NCI-H1092 treated with DMSO at 0.1 percent for 48 hours (cell line): ENCODE measurements at regions not wholly inside any gene's neighbourhood (a gene's known extent, or its start where the extent isn't known, plus 50 kb on each side); places are given as distances from the start of the nearest gene placed in this dataset.

Experiments used
- DNase-seq: peaks from one replicate; lab custom pipeline; 2025; lab: John Stamatoyannopoulos, UW

DNA sequence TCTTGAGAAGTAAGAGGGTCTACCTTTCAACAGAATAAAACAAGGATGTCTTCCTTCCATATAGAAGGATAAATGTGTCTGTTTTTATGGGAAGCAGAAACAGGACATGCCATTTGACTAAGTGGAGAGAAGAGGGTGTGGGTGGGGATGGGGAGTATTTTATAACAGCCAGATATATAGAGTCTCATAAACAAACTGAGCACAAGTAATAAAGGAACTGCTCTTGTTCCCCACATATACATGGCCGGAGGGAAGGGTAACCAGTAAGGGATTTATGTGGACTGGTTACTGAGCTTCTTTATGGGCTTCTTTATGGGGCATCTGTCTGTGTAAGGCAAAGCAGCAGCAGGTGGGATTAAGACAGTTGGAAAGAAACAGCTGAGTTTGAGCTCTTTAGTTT lies 558.1 kb downstream of the REEP3 start:
- DNase-seq, result no peak

DNA sequence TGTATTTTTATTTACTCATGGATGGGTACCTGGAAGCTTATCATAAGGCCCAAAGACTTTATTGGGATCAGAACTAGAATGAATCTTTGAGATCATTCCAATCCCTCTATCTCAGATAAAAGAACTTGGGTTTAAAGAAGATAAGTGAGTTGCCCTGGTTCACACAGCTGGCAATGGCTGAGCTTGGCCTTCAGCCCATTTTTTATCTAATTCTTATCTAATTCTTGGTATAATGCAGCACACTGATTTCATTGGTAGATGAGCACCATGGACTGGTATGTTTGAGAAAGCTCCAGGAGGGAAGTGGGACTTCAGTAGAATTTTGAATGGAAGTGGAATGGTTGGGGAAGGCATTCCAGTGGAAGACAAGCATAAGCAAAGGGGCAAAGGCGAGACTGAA lies 558.9 kb downstream of the REEP3 start:
- DNase-seq, result no peak

DNA sequence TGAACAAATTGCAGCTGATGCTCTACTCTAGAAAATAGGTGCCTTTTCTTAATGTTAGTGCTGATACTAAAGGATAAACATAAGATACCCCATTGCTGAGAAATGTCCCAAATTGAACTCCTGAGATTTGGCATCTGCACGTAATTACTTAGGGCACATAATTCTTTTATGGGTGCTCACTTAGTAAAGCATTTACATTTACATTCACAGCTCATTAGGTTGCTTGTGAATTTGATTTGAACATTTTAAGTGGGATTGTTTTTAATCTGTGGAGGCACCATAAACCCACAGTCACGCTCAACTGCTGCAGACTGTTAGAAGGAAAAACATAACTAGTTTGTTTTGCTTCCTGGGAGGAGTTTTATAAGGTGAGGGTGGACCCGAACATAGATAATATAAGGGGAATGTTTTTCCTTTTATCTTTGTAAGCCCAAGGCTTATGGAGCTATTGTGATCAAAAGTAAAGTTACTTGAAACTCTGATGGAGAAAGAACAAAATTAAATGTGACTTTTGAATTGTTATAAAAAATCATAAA lies 560.8 kb downstream of the REEP3 start:
- no peak for DNase-seq

DNA sequence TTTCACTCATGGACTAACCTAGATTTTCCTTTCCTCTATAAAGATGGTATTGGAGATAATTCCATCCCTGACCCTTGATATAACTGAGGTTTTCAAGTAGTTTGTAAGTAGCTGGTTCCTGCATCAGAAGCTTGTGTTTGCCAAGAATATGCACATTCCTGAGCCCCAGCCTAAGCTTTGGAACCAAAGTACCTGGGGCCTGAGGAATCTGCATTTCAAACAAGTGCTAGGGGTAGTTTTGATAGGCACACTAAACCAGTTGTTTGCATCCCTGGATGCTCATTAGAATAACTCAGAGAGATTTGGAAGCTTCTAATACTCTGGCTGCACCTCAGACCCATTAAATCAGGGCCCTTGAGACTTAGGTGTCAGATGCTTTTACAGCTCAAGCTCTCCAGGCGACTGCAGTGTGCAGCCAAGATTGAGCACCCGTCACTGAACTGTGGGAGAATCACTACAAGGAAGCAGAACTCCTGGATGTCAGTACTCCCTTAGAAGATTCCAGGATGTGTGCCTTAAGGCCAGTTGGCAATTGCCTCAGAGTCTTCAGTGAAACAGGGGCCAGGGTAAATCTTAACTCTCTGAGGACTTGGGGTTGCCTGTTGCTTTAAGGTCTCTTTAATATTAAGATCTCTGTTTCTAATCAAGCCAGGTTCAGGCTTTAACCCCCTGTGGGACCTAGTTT lies 565.0 kb downstream of the REEP3 start:
- DNase-seq, result no peak

DNA sequence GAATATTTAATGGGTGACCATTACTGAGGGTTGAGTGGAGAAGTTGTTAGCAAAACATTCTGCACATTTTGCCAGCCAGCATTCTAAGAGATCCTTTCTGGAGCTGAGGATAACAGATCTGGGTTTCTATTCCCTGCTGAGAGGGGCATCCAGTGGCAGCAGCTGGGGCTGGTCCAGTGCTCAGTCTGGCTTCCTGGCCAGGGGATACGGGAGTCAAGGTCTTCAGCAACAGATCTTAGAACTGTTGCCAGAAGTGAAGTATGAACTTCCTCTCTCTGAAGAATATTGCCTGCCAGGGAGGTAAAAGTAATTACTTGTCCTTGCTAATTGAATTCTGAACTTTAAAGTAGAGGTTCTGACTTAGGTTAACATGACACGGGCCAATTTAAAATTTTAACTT lies 568.4 kb downstream of the REEP3 start:
- no peak for DNase-seq

DNA sequence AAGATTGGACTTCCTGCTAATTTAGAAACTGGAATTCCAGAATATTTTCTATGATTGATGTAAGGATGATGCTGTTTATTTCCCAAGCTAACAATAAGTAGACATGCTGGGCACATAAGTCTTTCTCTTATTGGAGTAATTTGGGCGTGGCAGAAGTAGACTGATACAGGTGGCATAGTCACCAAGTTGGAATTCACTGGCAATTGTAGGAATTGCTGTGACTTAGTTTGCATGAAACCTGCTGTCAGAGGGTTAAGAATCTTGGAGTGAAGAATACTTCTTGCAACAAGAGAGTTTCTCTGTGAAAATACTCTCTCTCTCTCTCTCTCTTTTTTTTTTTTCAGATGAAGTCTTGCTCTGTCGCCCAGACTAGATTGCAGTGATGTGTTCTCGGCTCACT lies 569.7 kb downstream of the REEP3 start:
- DNase-seq, result no peak

DNA sequence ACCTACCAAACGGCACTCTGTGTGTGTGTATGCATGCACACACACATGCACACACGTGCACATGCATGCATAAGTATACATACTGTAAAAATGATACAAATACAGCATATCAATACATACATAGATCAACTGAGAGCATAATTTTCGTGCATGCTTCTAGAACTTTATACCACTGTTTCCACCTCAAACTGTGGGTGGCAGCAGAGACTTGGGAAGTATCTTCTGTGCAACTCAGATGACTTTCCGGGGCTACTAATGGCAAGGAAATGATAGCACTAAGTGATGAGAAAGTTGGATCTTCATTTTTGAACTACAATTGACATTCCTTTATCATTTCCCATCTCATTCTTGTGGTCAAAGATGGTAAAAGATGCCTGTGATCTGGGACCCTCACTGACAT lies 570.7 kb downstream of the REEP3 start:
- no peak for DNase-seq

DNA sequence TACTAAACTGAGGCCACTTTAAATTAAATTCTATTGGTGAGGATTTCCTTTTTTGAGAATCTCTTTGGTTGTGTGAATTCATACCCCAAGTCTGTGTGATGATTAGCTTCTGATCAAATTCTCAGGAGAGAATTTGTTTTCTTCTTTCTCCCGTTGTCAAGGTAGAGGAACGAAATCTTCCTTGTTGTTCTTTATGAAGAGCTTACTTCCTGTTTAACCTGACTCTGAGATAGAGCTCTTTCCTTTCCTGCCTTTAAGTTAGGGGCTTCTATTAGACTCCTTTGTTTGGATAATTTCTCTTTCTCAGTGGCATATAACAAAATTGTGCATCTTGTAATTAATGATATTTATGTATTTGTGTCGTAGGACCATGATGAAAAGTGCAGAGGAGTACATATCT lies 572.1 kb downstream of the REEP3 start:
- no peak for DNase-seq

DNA sequence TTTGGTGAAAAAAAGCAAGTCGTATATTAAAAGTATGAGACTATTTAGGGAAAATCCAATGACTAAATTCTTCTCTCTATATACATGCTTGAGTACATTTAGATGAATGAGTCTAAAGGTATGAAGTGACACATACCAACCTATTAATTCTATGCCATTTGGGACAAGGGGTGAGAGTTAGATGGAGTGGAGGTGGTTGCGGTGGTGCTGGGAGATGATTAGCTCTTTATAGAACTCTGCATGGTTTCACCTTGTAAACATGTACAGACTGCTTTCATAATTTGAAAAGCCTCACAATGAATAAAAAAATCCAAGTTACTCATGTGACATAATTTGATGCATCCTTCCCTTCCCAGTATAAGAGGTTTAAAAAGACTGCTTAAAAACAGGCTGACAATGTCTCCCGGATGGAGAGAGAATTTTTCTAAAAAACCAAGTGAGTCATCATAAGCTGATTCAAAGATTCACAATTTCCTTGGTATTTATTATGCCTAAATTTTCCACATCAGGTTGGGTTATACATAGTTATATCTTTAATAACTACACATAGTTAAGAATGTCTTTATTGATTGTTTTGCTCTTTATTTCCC lies 572.8 kb downstream of the REEP3 start:
- no peak for DNase-seq

DNA sequence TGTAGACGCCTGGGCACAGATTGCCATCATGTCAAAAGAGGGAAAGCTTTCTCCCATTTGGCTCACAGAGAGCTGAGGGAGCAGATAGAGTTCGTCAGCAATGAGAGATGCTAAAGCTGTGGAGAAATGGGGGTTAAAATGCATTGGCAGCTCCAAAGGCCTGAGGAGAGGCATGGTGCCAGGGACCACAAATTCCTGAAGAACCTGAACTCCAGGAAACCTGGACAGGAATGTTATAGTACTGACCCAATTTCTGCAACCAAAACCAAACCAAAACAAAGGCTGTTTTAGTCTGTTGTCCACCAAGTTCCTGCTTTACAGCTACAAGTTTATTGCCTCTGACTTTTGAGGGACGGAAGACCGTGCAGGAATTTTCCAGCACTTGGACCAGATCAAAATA lies 575.7 kb downstream of the REEP3 start:
- DNase-seq, result no peak

DNA sequence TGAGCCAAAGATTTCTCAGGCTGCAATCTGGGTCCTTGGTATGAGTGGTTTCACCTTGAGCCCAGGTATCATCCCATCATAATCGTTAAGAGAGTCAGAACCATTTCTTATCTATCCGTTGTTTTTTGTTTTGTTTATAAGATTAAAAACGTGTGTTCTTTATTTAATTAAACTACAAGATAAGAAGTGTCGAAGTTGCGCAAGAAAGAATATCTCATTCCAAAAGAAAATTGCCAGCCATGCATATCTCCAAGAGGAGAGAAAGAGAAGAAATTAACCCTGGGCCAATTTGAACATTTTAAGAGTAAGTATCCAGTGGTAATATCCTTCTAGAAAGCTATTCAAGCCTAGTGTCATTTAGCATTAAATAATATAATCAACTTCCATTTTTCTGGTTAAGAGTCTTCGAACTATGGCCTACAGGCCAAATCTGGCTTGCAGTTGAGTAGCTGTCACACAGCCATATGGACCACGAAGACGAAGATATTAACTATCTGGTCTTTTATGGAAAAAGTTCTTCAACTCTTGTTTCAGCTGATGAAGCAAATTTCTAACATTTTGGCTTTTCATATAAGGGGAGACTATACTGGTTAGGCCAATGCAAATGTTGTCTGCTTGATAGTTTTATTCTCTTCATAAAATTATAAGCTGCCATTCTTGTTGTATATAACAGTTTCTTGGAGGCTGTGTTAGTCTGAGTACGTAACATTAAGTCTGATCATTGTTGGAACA lies 576.4 kb downstream of the REEP3 start:
- DNase-seq, result no peak

DNA sequence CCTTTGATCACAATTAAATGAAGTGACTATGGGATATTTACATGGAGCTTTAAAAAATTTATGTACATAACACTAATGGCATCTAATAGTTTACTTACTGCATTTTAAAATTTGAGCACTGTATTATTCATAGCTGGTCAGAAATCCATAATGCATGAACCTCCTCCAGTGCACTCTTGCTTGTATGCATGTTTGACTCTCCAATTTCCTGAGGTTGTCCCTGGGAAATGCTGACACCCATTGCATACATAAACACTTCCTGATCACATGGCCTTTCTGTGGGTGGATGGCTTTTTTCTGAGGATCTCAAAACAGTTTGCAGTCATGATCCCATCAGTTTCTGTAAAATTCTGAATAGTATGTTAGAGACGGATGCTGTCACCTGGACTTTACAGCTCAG lies 577.8 kb downstream of the REEP3 start:
- no peak for DNase-seq

DNA sequence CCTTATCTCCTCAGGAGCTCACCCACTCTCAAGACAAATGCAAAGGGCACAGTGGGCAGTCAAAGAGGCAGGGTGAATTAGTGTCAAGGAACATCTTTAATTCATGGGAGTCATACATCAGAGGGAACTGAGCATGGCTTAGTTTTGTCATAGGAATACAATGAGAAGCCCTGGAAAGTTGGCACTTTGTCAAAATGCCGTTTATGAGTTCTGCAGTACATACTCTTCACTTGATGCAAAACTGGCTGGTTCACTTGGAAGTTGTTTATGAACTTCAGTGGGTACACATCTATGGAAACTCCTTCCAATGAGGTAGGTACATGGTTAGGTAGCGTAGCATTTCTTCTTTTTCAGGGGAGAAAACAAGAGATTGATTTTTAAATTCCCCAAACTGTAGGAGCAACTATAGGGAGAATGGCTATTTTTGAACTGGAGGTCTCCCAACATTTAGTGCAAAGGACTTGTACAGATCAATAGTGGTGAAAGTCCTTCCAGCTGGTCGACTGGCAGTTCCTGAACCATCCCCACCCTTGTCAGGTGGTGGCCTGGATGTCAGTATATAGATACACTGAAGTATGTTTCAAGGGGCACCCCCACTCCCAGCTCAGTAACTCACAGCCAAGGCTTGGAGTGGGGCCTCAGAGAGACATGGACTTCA lies 580.5 kb downstream of the REEP3 start:
- no peak for DNase-seq

DNA sequence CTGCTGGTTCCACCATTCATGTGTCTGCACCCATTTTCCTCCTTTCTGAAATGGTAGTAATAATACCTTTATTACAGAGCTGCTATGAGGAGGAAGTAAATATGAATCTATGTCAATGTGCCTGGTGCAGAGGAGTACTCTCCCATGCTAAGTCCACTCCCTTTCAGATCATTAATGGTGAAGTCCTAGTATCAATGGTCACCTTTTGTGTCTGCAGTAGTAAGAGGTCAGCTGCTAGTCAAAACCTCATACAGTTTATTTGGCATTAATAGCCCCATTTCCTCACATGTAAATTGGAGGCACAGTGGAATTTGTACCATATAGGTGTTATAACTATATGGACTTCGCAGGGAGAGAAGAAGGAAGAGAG lies 581.0 kb downstream of the REEP3 start:
- DNase-seq, result no peak

DNA sequence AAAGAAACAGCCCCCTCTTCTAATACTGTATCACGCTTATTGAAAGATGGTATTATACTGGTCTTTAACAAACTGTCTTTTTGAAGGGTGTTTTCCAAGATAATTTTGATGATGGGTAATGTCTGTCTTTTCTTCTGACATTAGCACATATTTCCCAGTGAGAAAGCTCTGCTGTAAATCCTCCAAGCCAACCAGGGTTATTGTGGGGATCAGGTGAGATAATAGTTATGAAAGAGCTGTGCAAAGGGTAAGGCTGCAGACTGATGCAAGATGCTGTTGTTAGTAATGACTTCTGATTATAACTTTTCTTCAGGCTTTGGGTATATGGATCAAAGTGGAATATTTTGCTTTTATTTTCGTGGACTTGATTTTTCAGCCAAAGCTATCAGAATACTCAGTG lies 581.7 kb downstream of the REEP3 start:
- no peak for DNase-seq

DNA sequence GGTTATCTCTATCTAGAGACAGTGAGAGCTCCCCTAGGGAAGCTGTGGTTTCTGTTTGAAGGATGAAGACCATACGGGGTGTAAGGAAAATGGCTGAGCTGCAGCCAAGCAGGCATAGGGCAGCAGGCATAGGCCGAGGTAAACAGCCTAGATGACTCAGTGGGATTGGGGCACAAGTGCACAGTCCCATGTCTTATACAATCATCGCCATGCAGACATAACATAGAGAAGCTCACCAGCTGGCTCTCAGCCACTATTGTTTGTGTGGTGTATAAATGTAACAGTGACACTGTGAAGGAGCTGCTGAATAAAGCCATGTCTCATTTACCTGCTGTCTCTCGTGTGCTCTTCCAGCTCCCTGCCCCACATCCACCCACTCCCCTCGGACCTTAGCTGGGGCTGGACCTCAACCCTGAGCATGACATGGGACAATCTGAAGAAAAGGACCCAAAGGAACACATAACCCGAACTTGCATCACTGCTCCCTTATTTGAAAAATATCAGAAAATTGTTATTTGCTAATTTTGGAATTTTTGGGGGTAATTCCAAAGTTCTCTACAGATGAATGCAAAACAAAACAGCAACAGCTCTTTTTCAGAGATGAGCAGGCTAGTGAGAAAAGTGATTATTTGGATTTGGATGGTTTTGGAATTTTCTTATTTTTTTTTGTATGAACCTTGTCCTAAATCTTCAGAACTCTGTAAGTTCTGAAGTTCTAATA lies 582.7 kb downstream of the REEP3 start:
- DNase-seq, result no peak

DNA sequence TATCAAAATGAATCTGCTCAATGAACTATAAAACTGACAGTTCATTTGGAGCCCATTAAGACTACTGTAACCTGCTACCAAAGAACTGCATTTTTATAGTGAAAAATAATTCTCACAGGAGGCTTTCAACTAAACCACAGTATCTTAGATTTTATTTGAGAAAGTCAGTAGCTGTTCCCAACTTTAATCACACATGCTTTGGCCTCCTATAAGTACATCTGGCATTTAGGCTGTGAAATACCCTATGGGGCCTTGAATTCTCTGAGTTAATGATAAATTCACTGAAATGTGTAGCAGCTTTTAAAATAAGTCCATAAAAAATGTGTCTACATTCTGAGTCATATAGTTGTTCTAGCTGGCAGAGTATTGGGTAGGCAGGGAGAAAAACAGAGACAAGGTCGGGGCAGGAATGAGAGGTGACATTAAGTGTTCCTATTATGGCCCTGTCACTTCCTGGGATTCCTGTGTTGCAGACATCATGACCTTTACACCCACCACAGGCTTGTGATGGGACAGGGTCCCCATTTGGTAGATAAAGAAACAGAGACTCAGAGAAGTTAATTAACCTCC lies 588.8 kb downstream of the REEP3 start:
- DNase-seq, result no peak

DNA sequence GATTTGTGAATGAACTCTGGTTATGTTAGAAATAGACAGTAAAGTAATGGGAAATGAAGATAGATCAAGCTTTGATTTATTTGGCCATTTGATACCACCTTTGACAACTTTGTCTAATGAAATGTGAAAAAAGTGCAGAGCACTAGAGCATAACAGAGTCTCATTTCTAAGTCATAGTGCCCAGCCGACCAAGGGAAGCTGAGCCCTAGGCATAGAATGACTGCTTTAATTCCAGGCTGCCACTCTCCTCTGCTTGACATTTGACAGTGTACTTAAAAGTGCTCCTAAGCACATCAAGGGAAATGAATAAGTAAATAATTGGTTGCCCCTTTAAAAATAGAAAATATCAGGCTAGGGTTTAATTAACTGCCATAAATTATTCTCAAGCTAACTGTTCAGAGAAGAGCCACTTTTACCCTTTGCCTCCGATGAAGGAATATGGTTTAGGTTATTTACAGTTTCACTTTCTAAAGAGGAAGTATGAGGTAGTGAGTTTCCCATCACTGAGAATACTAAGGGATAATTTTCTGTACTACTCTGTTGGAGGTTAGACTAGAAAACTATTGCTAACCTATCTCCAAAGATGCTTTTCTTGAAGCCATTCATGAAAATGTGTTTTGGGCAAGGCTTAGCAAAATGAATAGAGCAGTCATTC lies 591.6 kb downstream of the REEP3 start:
- DNase-seq, result no peak

DNA sequence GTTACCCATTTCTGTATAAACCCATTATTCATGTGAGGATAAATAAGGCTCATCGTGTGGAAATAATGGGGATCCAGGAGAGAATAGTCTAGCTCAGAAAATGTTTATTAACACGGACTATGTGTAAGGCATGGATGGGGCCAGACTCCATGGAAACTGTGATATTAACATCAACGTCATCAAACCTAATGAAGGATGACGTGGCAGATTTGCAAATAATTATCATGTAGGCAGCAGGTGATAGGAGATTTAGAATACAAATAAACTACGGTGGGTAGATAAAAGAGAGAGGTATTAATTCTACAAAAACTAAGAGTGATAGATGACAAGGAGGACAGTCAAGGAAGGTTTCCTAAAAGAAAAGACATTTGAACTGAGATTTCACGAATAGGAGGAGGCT lies 592.2 kb downstream of the REEP3 start:
- DNase-seq, result no peak

DNA sequence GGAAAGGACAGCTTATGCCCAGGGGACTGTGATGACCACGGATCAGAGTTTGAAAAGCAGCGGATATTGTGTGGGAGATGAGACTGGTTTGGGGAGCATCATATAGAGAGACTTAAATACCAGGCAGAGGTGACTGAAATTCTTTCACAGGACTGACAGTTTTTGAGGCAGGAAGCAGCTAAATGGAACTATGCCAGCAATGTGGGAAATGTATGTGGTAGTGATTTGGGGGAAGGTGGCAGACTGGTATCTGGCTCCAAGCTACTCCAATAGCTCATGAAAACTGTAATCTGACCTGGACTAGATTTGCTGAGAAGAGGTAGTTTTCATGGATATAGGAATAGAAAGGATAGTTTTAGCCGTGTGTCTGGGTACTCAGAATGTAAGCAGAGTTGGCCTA lies 592.6 kb downstream of the REEP3 start:
- no peak for DNase-seq

DNA sequence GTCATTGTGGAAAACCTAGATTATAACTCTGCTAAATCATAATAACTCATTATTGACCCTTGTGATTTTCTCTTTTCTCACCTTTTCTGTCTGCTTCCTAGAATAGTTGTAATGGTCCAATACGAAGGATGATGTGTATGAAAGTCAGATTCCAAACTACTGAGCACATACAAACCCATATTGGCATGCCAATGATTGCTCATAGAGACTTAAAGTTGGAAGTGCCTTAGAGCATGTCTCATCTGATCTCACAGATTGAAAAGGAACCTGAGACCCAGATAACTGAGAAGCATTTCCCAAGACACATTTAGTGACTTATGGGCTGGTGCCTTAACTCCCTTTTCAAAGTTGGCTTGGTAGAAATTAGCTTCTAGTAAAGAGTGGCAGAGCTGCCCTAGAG lies 594.3 kb downstream of the REEP3 start:
- DNase-seq, result no peak
